ENCODE measurements at regions not wholly inside any gene's neighbourhood (a gene's known extent, or its start where the extent isn't known, plus 50 kb on each side); places are given as distances from the start of the nearest gene placed in this dataset.

DNA sequence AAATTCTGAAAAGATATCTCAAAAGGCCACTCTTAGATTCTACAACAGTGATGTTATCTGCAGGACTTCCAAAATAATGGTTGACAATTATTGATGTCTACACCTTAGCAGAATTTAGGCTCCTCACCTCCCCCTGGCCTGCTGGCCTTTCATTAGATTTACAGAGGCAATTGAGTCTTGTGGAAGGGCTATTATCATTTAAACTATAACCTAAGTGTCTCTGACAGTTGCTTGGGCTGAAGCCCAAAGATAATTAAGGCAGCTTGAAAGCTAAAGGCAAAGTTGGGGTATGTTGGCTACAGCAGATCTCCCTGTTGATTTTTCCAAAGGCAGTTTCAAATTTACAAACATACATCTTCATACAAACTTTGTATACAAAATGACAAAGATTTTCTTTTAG lies 912.3 kb downstream of the TAF11L14 start:
- no peaks in the 10 kb centered on the region for H3K27me3 ChIP-seq (ENCODE audit: control insufficient read depth, insufficient read depth, low read length)
- CTCF ChIA-PET: no interaction called here
- ATAC-seq (no peak), DNase-seq (ENCODE audit: low read depth, low spot score) (no peak)
- intact Hi-C loops (cut with micrococcal nuclease; ENCODE audit: unreplicated experiment) (no loop called here), in situ Hi-C loops (cut with HindIII; ENCODE audit: low pct_unique_long_range_greater_than_20kb, low sequenced_read_pairs) (no loop called here)
- POLR2A ChIA-PET: no interaction called here
- no TSS peak for BruUV-seq (replicated peaks)
- H3K4me3 ChIP-seq (ENCODE audit: low read depth in 2 of 2, low read length in 2 of 2): no peak overlapping the region
- H3K36me3 ChIP-seq (ENCODE audit: control insufficient read depth, insufficient read depth, low read length): no peaks in the 10 kb centered on the region
- no peaks in the 10 kb centered on the region for H3K4me1 ChIP-seq (ENCODE audit: control insufficient read depth, insufficient read depth, low read length)
- TF ChIP-seq POLR2AphosphoS5 (IDR thresholded peaks at IDR 0.05; ENCODE audit: low read depth, low read length) (no peak), SIN3A (IDR thresholded peaks at IDR 0.05; ENCODE audit: borderline replicate concordance, insufficient read depth, low read depth, low read length) (no peak), REST (IDR thresholded peaks at IDR 0.05; ENCODE audit: insufficient read depth in 1 of 2, low read depth in 2 of 2, low read length in 1 of 2) (no peak), TCF7L2 (IDR thresholded peaks at IDR 0.05; ENCODE audit: low read depth, low read length) (no peak)
- TF ChIP-seq, protein P1, sequence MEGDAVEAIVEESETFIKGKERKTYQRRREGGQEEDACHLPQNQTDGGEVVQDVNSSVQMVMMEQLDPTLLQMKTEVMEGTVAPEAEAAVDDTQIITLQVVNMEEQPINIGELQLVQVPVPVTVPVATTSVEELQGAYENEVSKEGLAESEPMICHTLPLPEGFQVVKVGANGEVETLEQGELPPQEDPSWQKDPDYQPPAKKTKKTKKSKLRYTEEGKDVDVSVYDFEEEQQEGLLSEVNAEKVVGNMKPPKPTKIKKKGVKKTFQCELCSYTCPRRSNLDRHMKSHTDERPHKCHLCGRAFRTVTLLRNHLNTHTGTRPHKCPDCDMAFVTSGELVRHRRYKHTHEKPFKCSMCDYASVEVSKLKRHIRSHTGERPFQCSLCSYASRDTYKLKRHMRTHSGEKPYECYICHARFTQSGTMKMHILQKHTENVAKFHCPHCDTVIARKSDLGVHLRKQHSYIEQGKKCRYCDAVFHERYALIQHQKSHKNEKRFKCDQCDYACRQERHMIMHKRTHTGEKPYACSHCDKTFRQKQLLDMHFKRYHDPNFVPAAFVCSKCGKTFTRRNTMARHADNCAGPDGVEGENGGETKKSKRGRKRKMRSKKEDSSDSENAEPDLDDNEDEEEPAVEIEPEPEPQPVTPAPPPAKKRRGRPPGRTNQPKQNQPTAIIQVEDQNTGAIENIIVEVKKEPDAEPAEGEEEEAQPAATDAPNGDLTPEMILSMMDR (IDR thresholded peaks at IDR 0.05): no peak
- no peak overlapping the region for H3K27ac ChIP-seq (ENCODE audit: low read length)
- no peaks in the 10 kb centered on the region for H3K9me3 ChIP-seq (ENCODE audit: control insufficient read depth, insufficient read depth, low read depth, low read length)

DNA sequence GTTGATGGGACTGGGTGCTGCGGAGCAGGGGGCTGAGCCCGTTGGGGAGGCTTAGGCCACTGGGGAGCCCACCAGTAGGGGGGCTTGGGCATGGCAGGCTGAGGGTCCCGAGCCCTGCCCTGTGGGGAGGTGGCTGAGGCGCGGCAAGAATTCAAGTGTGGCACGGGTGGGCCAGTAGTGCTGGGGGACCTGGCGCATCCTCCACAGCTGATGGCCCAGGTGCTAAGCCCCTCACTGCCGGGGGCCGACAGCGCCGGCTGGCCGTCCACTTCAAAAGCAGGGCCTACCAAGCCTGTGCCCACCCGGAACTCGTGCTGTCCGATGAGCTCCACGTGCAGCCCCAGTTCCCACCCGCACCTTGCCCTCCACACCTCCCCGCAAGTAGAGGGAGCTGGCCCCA lies 917.5 kb downstream of the TAF11L14 start:
- ATAC-seq (no peak), DNase-seq (ENCODE audit: low read depth, low spot score) (no peak)
- intact Hi-C loops (cut with micrococcal nuclease; ENCODE audit: unreplicated experiment) (no loop called here), in situ Hi-C loops (cut with HindIII; ENCODE audit: low pct_unique_long_range_greater_than_20kb, low sequenced_read_pairs) (no loop called here)
- TF ChIP-seq SIN3A (IDR thresholded peaks at IDR 0.05; ENCODE audit: borderline replicate concordance, insufficient read depth, low read depth, low read length) (no peak), TCF7L2 (IDR thresholded peaks at IDR 0.05; ENCODE audit: low read depth, low read length) (no peak), REST (IDR thresholded peaks at IDR 0.05; ENCODE audit: insufficient read depth in 1 of 2, low read depth in 2 of 2, low read length in 1 of 2) (no peak), POLR2AphosphoS5 (IDR thresholded peaks at IDR 0.05; ENCODE audit: low read depth, low read length) (no peak)
- TF ChIP-seq, protein P1 (IDR thresholded peaks at IDR 0.05): no peak
- Histone ChIP-seq H3K4me3 (ENCODE audit: low read depth in 2 of 2, low read length in 2 of 2) (no peak overlapping the region), H3K4me1 (ENCODE audit: control insufficient read depth, insufficient read depth, low read length) (no peaks in the 10 kb centered on the region), H3K27me3 (ENCODE audit: control insufficient read depth, insufficient read depth, low read length) (no peaks in the 10 kb centered on the region), H3K27ac (ENCODE audit: low read length) (no peak overlapping the region), H3K36me3 (ENCODE audit: control insufficient read depth, insufficient read depth, low read length) (no peaks in the 10 kb centered on the region), H3K9me3 (ENCODE audit: control insufficient read depth, insufficient read depth, low read depth, low read length) (no peaks in the 10 kb centered on the region)
- ChIA-PET POLR2A (no interaction called here), CTCF (no interaction called here)
- no TSS peak for BruUV-seq (replicated peaks)
